ENCODE measurements at regions not wholly inside any gene's neighbourhood (a gene's known extent, or its start where the extent isn't known, plus 50 kb on each side); places are given as distances from the start of the nearest gene placed in this dataset.

DNA sequence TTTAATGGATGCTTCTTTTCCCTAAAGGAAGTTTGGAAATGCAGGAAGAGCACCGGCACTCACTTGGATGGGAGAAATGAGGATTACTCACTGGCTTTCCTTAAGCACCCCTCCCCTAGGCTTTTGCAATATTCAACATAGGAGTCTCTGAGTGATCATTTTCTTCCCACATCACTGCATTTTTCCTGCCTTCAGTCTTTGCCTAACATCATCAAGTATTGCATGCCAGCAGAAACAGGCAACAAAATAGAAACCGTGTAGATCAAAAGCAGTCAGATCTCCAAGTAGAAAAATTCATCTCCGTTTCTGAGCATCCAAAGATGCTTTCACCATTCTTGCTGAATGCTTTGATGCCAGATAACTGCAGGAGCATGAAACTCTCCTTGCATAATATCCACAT lies 119.9 kb downstream of the ADCYAP1R1 start:
- in situ Hi-C loops (cut with HindIII; ENCODE audit: low pct_ligation_motif_present, low sequenced_read_pairs) = no loop called here
- TF ChIP-seq, protein P1, sequence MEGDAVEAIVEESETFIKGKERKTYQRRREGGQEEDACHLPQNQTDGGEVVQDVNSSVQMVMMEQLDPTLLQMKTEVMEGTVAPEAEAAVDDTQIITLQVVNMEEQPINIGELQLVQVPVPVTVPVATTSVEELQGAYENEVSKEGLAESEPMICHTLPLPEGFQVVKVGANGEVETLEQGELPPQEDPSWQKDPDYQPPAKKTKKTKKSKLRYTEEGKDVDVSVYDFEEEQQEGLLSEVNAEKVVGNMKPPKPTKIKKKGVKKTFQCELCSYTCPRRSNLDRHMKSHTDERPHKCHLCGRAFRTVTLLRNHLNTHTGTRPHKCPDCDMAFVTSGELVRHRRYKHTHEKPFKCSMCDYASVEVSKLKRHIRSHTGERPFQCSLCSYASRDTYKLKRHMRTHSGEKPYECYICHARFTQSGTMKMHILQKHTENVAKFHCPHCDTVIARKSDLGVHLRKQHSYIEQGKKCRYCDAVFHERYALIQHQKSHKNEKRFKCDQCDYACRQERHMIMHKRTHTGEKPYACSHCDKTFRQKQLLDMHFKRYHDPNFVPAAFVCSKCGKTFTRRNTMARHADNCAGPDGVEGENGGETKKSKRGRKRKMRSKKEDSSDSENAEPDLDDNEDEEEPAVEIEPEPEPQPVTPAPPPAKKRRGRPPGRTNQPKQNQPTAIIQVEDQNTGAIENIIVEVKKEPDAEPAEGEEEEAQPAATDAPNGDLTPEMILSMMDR (IDR thresholded peaks at IDR 0.05; ENCODE audit: low read depth, low read length, missing control alignments) = no peak
- Histone ChIP-seq H3K27me3 (replicated peaks) (no peaks in the 10 kb centered on the region), H3K27ac (no peak overlapping the region), H3K4me3 (ENCODE audit: low read depth, low read length) (no peak overlapping the region), H3K36me3 (replicated peaks) (no peaks in the 10 kb centered on the region)
- no peak for DNase-seq

DNA sequence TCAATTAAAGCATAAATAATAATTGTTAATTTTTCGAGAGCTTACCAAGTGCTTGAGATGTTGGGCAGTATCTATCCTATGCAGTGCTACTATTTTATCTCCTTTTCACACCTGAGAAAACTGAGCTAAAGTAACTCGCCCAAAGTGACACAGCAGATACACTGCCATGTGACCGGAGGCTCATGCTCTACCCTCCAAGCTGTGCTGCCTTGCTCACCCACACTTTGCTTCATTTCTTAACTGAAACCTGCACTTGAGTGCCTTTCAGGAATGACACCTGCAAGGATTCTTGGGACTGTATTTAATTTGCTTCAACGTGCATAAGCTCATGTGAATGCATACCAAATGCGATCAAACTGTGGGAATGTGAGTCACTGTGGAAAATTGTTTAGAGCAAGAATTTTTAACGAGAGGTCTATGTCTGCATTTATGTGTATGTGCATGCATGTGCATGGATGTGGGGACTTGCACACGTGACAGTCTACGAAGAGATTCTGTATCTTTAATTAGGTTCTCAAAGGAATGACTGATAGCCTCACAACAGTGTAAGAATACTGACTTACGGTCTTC lies 119.2 kb downstream of the ADCYAP1R1 start:
- in situ Hi-C loops (cut with HindIII; ENCODE audit: low pct_ligation_motif_present, low sequenced_read_pairs) = no loop called here
- no peak overlapping the region for H3K4me3 ChIP-seq (ENCODE audit: low read depth, low read length)
- TF ChIP-seq, protein P1 (IDR thresholded peaks at IDR 0.05; ENCODE audit: low read depth, low read length, missing control alignments) = no peak

More for the DNA sequence above, 119.2 kb downstream of the ADCYAP1R1 start:
- Histone ChIP-seq H3K27me3 (replicated peaks) (no peaks in the 10 kb centered on the region), H3K27ac (no peak overlapping the region), H3K36me3 (replicated peaks) (no peaks in the 10 kb centered on the region)
- no peak for DNase-seq
